ENCODE measurements at regions not wholly inside any gene's neighbourhood (a gene's known extent, or its start where the extent isn't known, plus 50 kb on each side); places are given as distances from the start of the nearest gene placed in this dataset.

- POLR2A ChIA-PET = no interaction called here
- H4K20me1 ChIP-seq (ENCODE audit: control insufficient read depth, insufficient read depth, low read length, poor library complexity, severe bottlenecking) = no peaks in the 10 kb centered on the region
- ATAC-seq (ENCODE audit: low read depth) (no peak), DNase-seq (no peak)
- Mint-ChIP-seq H3K27me3 (no peaks in the 10 kb centered on the region), H3K27ac (no peak overlapping the region), H3K4me1 (no peaks in the 10 kb centered on the region), H3K4me3 (no peak overlapping the region), H3K9me3 (ENCODE audit: insufficient read depth) (no peaks in the 10 kb centered on the region)
- no peaks in the 10 kb centered on the region for H3K36me3 ChIP-seq (replicated peaks in 1 of 2; ENCODE audit: control extremely low read depth in 1 of 2, control insufficient read depth in 1 of 2, extremely low read depth in 1 of 2, insufficient read depth in 2 of 2, low read length in 1 of 2)
- 100% methylated on average over 1 of the region's 4 CpGs for WGBS (ENCODE audit: insufficient coverage)
- no peak overlapping the region for H3K9ac ChIP-seq (ENCODE audit: low read length)
- no peak overlapping the region for H3K27ac ChIP-seq (ENCODE audit: low read length in 2 of 2)
- H3K79me2 ChIP-seq (ENCODE audit: control insufficient read depth, insufficient read depth, low read length) = no peaks in the 10 kb centered on the region
- no peaks in the 10 kb centered on the region for H3K27me3 ChIP-seq (replicated peaks in 1 of 4; ENCODE audit: control extremely low read depth in 1 of 4, control insufficient read depth in 3 of 4, insufficient read depth in 4 of 4, low read length in 3 of 4)
- H3K9me3 ChIP-seq (ENCODE audit: control extremely low read depth in 1 of 3, control insufficient read depth in 2 of 3, insufficient read depth in 1 of 3, low read length in 2 of 3) = no peaks in the 10 kb centered on the region
- H2AFZ ChIP-seq (ENCODE audit: insufficient read depth, low read depth, low read length, poor library complexity, severe bottlenecking) = no peak overlapping the region
- H3K4me1 ChIP-seq (ENCODE audit: control insufficient read depth in 2 of 2, insufficient read depth in 2 of 2, low read length in 2 of 2) = no peaks in the 10 kb centered on the region
- H3K4me2 ChIP-seq (replicated peaks; ENCODE audit: low read depth, low read length, poor library complexity, severe bottlenecking) = no peak overlapping the region
- intact Hi-C loops (cut with micrococcal nuclease) = no loop called here
- no peak overlapping the region for H3K4me3 ChIP-seq (ENCODE audit: control extremely low read depth in 1 of 5, extremely low read depth in 1 of 5, insufficient read depth in 1 of 5, low read depth in 2 of 5, low read length in 4 of 5)
- TF ChIP-seq EZH2 (IDR thresholded peaks at IDR 0.05; ENCODE audit: borderline replicate concordance, insufficient read depth, low read depth, low read length, poor library complexity, severe bottlenecking) = no peak
- TF ChIP-seq CTCF (IDR thresholded peaks at IDR 0.05) = no peak
- CTCF ChIA-PET = interaction anchor here (2.4 kb wide), 1 partner anchor 497 kb away, joined by 10 read pairs; no protein-coding TSS in a partner anchor
Measured at GRCh38 chr6:105726902-105727655, 324.2 kb upstream of the PREP start.

- ChIA-PET CTCF (interaction anchor here (0.6 to 1.0 kb wide), 3 partner anchors 9 to 18 kb away, joined by 3 to 4 read pairs (median 3); no protein-coding TSS in a partner anchor), POLR2A (no interaction called here)
- no peak for DNase-seq
Measured at GRCh38 chr6:105714846-105715245, 312.0 kb upstream of the PREP start.

More at GRCh38 chr6:105714846-105715245, 312.0 kb upstream of the PREP start:
- H3K4me1 ChIP-seq (ENCODE audit: control insufficient read depth in 2 of 2, insufficient read depth in 2 of 2, low read length in 2 of 2) = no peaks in the 10 kb centered on the region
- Mint-ChIP-seq H3K27ac (no peak overlapping the region), H3K4me1 (no peaks in the 10 kb centered on the region), H3K4me3 (no peak overlapping the region), H3K27me3 (peaks cover 9% of the 10 kb centered on the region), H3K9me3 (ENCODE audit: insufficient read depth) (peaks cover 7% of the 10 kb centered on the region)
- ATAC-seq (ENCODE audit: low read depth) = no peak
- H3K9ac ChIP-seq (ENCODE audit: low read length) = no peak overlapping the region
- H3K4me2 ChIP-seq (replicated peaks; ENCODE audit: low read depth, low read length, poor library complexity, severe bottlenecking) = no peak overlapping the region
- no peaks in the 10 kb centered on the region for H3K79me2 ChIP-seq (ENCODE audit: control insufficient read depth, insufficient read depth, low read length)
- no peak overlapping the region for H3K27ac ChIP-seq (ENCODE audit: low read length in 2 of 2)
- no peak overlapping the region for H2AFZ ChIP-seq (ENCODE audit: insufficient read depth, low read depth, low read length, poor library complexity, severe bottlenecking)
- H3K4me3 ChIP-seq (ENCODE audit: control extremely low read depth in 1 of 5, extremely low read depth in 1 of 5, insufficient read depth in 1 of 5, low read depth in 2 of 5, low read length in 4 of 5) = no peak overlapping the region
- TF ChIP-seq EZH2 (IDR thresholded peaks at IDR 0.05; ENCODE audit: borderline replicate concordance, insufficient read depth, low read depth, low read length, poor library complexity, severe bottlenecking) = no peak
- no peak for TF ChIP-seq CTCF (IDR thresholded peaks at IDR 0.05)
- intact Hi-C loops (cut with micrococcal nuclease) = no loop called here
- no peaks in the 10 kb centered on the region for H3K27me3 ChIP-seq (replicated peaks in 1 of 4; ENCODE audit: control extremely low read depth in 1 of 4, control insufficient read depth in 3 of 4, insufficient read depth in 4 of 4, low read length in 3 of 4)
- H3K9me3 ChIP-seq (ENCODE audit: control extremely low read depth in 1 of 3, control insufficient read depth in 2 of 3, insufficient read depth in 1 of 3, low read length in 2 of 3) = peaks cover 2 to 11% (median 5%) of the 10 kb centered on the region in 3 donors
- H3K36me3 ChIP-seq (replicated peaks in 1 of 2; ENCODE audit: control extremely low read depth in 1 of 2, control insufficient read depth in 1 of 2, extremely low read depth in 1 of 2, insufficient read depth in 2 of 2, low read length in 1 of 2) = no peaks in the 10 kb centered on the region
- H4K20me1 ChIP-seq (ENCODE audit: control insufficient read depth, insufficient read depth, low read length, poor library complexity, severe bottlenecking) = no peaks in the 10 kb centered on the region
